ENCODE measurements at regions not wholly inside any gene's neighbourhood (a gene's known extent, or its start where the extent isn't known, plus 50 kb on each side); places are given as distances from the start of the nearest gene placed in this dataset.

DNA sequence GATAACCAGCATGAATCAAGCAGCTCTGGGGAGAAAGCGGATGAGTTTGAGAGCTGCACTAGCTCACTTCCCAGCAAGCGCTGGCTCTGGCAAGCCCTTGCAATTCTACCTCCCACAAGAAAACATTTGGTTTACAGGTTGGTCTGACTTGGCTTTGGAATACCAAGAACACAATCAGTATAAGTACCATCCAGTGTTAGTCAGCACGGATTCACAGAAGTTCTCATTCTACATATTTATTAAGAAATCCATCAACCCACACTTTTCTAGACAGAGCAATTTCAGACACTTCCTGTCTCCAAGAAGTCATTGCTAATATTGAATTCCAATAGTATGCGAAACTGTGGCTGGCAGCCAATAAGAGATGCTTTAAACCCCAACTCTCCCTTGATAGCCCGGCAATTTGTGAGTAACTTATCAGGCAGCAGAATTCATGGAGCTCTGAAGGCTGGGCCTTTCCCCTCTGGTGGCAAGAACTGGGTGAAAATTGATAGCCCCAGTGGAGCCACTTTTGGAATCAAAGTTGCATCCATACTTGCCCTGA, 59.4 kb upstream of the WASF3 start:
- peaks cover 0 to 8% of the 10 kb centered on the region in 2 donors for H3K4me1 ChIP-seq (ENCODE audit: control insufficient read depth in 1 of 2, low read depth in 2 of 2)
- no peak overlapping the region for H3K27ac ChIP-seq
- ATAC-seq (ENCODE audit: insufficient number of reproducible peaks, low FRiP score, low read depth) = no peak
- no peaks in the 10 kb centered on the region for H3K9me3 ChIP-seq
- H3K4me3 ChIP-seq = no peak overlapping the region
- TF ChIP-seq, protein P1, sequence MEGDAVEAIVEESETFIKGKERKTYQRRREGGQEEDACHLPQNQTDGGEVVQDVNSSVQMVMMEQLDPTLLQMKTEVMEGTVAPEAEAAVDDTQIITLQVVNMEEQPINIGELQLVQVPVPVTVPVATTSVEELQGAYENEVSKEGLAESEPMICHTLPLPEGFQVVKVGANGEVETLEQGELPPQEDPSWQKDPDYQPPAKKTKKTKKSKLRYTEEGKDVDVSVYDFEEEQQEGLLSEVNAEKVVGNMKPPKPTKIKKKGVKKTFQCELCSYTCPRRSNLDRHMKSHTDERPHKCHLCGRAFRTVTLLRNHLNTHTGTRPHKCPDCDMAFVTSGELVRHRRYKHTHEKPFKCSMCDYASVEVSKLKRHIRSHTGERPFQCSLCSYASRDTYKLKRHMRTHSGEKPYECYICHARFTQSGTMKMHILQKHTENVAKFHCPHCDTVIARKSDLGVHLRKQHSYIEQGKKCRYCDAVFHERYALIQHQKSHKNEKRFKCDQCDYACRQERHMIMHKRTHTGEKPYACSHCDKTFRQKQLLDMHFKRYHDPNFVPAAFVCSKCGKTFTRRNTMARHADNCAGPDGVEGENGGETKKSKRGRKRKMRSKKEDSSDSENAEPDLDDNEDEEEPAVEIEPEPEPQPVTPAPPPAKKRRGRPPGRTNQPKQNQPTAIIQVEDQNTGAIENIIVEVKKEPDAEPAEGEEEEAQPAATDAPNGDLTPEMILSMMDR (IDR thresholded peaks at IDR 0.05) = no peak
- no peaks in the 10 kb centered on the region for H3K27me3 ChIP-seq (replicated peaks; ENCODE audit: insufficient read depth)
- no peak for DNase-seq (ENCODE audit: low spot score)
- no peaks in the 10 kb centered on the region for H3K36me3 ChIP-seq

DNA sequence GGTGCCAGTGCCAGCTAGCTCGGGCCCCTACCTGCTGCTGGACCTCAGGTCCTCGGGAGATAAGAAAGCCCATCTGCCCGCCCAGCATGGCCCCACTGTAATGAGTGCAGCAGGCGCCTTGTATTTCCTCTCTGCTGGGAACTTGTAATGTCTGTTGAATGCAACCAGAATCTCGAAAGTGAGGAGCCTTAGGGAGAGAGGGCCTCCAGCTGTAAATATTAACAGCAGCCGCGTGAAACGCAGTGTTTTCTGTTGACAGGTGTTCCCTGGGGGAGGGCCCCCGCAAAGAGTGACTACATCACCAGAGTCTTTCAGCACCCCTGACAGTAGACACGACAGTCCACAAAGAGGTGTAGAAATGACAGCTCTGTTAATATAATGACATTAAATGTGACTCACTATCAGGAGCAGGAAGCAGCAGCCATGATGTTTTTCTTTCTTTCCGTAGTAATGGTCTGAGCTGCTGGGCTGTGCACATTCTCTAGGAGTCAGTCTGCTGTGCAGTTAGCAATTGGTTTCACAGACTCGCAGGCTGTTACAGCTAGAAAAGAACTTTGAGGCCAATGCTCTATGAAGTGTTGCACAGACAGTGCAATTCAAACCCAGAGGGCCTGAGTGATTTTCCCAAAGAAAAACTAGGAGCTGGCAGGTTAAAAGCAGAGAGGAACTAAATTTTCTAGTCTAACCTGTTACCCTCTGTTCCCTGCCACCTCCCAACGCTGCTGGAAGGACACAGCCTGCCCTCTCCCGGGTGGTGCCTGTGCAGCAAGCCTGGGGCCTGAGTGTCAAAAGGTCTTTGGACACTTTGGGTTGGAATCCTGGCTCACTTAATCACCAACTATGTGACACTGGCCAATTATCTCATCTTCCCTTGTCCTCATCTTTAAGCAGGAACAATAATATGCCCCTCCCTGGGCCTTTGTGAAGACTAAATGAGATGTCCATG, 58.6 kb upstream of the WASF3 start:
- no peak overlapping the region for H3K4me3 ChIP-seq
- H3K27me3 ChIP-seq (replicated peaks; ENCODE audit: insufficient read depth) = no peaks in the 10 kb centered on the region
- peaks cover 0 to 8% of the 10 kb centered on the region in 2 donors for H3K4me1 ChIP-seq (ENCODE audit: control insufficient read depth in 1 of 2, low read depth in 2 of 2)
- no peak for ATAC-seq (ENCODE audit: insufficient number of reproducible peaks, low FRiP score, low read depth)
- no peak overlapping the region for H3K27ac ChIP-seq
- H3K9me3 ChIP-seq = no peaks in the 10 kb centered on the region
- H3K36me3 ChIP-seq = no peaks in the 10 kb centered on the region
- TF ChIP-seq, protein P1 (IDR thresholded peaks at IDR 0.05) = no peak
- no peak for DNase-seq (ENCODE audit: low spot score)

DNA sequence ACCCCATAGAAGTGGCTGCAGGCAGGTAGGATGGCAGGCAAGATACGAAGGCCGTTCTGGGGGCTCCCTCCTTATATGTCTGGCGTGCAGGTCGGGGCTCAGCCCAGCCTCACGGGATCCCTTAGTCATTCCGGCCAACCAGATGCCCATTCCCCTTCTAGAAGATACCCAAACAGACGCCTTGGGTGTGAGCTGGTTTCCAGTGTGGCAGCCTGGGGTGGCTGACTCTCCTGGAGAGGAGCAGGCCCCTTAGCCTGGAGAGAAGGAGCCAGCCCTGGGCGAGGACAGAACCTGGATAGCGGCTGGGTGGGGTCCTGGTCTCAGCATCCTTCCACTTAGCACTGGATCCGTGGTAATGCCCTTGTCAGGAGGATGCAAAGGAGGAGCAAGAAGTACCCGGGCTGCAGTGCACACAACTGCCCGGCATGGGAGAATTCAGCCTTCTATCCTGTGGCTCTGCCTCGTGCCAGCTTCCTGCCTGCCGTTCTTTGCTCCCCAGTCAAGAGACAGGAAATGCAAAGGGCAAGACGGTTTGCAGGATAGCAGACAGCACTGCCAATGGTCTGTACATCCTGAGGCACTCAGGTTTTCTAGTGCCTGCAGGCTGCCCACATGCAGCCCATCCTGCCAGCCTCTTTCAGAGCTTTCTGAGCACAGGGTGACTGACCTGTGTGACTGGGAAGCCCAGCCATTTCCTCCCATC, 56.7 kb upstream of the WASF3 start:
- H3K27ac ChIP-seq = no peak overlapping the region
- no peak for DNase-seq (ENCODE audit: low spot score)
- H3K4me1 ChIP-seq (ENCODE audit: control insufficient read depth in 1 of 2, low read depth in 2 of 2) = peaks cover 0 to 8% of the 10 kb centered on the region in 2 donors
- no peaks in the 10 kb centered on the region for H3K36me3 ChIP-seq
- ATAC-seq (ENCODE audit: insufficient number of reproducible peaks, low FRiP score, low read depth) = no peak
- no peaks in the 10 kb centered on the region for H3K27me3 ChIP-seq (replicated peaks; ENCODE audit: insufficient read depth)
- H3K9me3 ChIP-seq = no peaks in the 10 kb centered on the region
- H3K4me3 ChIP-seq = no peak overlapping the region
- TF ChIP-seq, protein P1 (IDR thresholded peaks at IDR 0.05) = no peak

- H3K27ac ChIP-seq = no peak overlapping the region
- no peaks in the 10 kb centered on the region for H3K9me3 ChIP-seq
- no peak overlapping the region for H3K4me3 ChIP-seq
- DNase-seq (ENCODE audit: low spot score) (no peak), ATAC-seq (ENCODE audit: insufficient number of reproducible peaks, low FRiP score, low read depth) (no peak)
- H3K27me3 ChIP-seq (replicated peaks; ENCODE audit: insufficient read depth) = no peaks in the 10 kb centered on the region
- H3K36me3 ChIP-seq = no peaks in the 10 kb centered on the region
- TF ChIP-seq, protein P1 (IDR thresholded peaks at IDR 0.05) = no peak
- peaks cover 0 to 8% of the 10 kb centered on the region in 2 donors for H3K4me1 ChIP-seq (ENCODE audit: control insufficient read depth in 1 of 2, low read depth in 2 of 2)
These were observed 55.8 kb upstream of the WASF3 start for GRCh38 chr13:26501641-26502040.

GRCh38 chr13:26502826-26503225, 54.7 kb upstream of the WASF3 start:
- H3K9me3 ChIP-seq = no peaks in the 10 kb centered on the region
- DNase-seq (ENCODE audit: low spot score) (no peak), ATAC-seq (ENCODE audit: insufficient number of reproducible peaks, low FRiP score, low read depth) (peak; percentile 62)
- H3K4me1 ChIP-seq (ENCODE audit: control insufficient read depth in 1 of 2, low read depth in 2 of 2) = peaks cover 0 to 8% of the 10 kb centered on the region in 2 donors
- H3K36me3 ChIP-seq = no peaks in the 10 kb centered on the region
- no peak overlapping the region for H3K27ac ChIP-seq
- H3K4me3 ChIP-seq = no peak overlapping the region
- TF ChIP-seq, protein P1 (IDR thresholded peaks at IDR 0.05) = no peak
- H3K27me3 ChIP-seq (replicated peaks; ENCODE audit: insufficient read depth) = no peaks in the 10 kb centered on the region

Data from thoracic aorta (tissue), 2 donors.